GM12872 (cell line): ENCODE measurements at regions not wholly inside any gene's neighbourhood (a gene's known extent, or its start where the extent isn't known, plus 50 kb on each side); places are given as distances from the start of the nearest gene placed in this dataset.

Experiments
- CTCF ChIP-seq: IDR thresholded peaks from 3 replicates; pipeline ENCODE4 v1.5.1; 2011; ENCODE audit warnings: low read depth, mild to moderate bottlenecking, low read length, moderate library complexity; ENCODE audit not compliant: insufficient read depth

GRCh38 chr11:96520939-96521338, 131.1 kb downstream of the JRKL start:
- no peak for TF ChIP-seq CTCF

GRCh38 chr11:96523656-96524055, 133.8 kb downstream of the JRKL start:
- no peak for TF ChIP-seq CTCF

- TF ChIP-seq CTCF, result no peak; the same call in 2 of the 3 replicates
These were observed 134.7 kb downstream of the JRKL start for GRCh38 chr11:96524475-96524874.

- TF ChIP-seq CTCF, result no peak
These were observed 140.7 kb downstream of the JRKL start for GRCh38 chr11:96530473-96530872.

- TF ChIP-seq CTCF, result no peak
These were observed 148.3 kb downstream of the JRKL start for GRCh38 chr11:96538104-96538503.

GRCh38 chr11:96538622-96539021, 148.8 kb downstream of the JRKL start:
- no peak for TF ChIP-seq CTCF

- no peak for TF ChIP-seq CTCF
These were observed 151.1 kb downstream of the JRKL start for GRCh38 chr11:96540875-96541274.

- no peak for TF ChIP-seq CTCF
These were observed 153.4 kb downstream of the JRKL start for GRCh38 chr11:96543177-96543576.
